ENCODE measurements at regions not wholly inside any gene's neighbourhood (a gene's known extent, or its start where the extent isn't known, plus 50 kb on each side); places are given as distances from the start of the nearest gene placed in this dataset.
A peak's percentile ranks its signal among the peaks of the same experiment; 100 is the strongest.

- TF ChIP-seq NFYB (CRISPR knock-in tag; IDR thresholded peaks at IDR 0.05) (peak; percentile 44; the same call in 1 of the 2 replicates), ZNF713 (CRISPR knock-in tag; IDR thresholded peaks at IDR 0.05) (peak; percentile 94; the same call in 1 of the 2 replicates), POLR2G (IDR thresholded peaks at IDR 0.05; ENCODE audit: low read depth, low read length) (peak; percentile 84), ZNF331 (CRISPR knock-in tag; IDR thresholded peaks at IDR 0.05) (peak; percentile 83; the same call in 1 of the 2 replicates), ZSCAN21 (CRISPR knock-in tag; IDR thresholded peaks at IDR 0.05; ENCODE audit: borderline replicate concordance) (peak; percentile 94), HMGA1 (CRISPR knock-in tag; conservative IDR thresholded peaks at IDR 0.05) (peak; percentile 14; the same call in 1 of the 2 replicates), AGO1 (IDR thresholded peaks at IDR 0.05; ENCODE audit: low read depth, low read length, poor library complexity, severe bottlenecking) (no peak), ZNF530 (CRISPR knock-in tag; IDR thresholded peaks at IDR 0.05; ENCODE audit: low read depth) (no peak), PTBP1 (IDR thresholded peaks at IDR 0.05; ENCODE audit: low read depth, low read length, poor library complexity, severe bottlenecking) (no peak), MED1 (CRISPR knock-in tag; IDR thresholded peaks at IDR 0.05) (peak; percentile 95), KLF16 (CRISPR knock-in tag; IDR thresholded peaks at IDR 0.05) (peak in 1 of 2 experiments; percentile 87; a peak in 2 of 4 replicates), ZBTB7B (CRISPR knock-in tag; IDR thresholded peaks at IDR 0.05) (peak; percentile 76), ATF3 (CRISPR knock-in tag; IDR thresholded peaks at IDR 0.05) (peak; percentile 55), ZNF441 (CRISPR knock-in tag; IDR thresholded peaks at IDR 0.05; ENCODE audit: borderline replicate concordance) (no peak; the same call in none of the 2 replicates), ISX (CRISPR knock-in tag; conservative IDR thresholded peaks at IDR 0.05) (peak; percentile 57; the same call in 1 of the 2 replicates), ZBTB20 (CRISPR knock-in tag; IDR thresholded peaks at IDR 0.05; ENCODE audit: borderline replicate concordance, low read depth) (peak; percentile 44; the same call in 1 of the 2 replicates), ZNF567 (CRISPR knock-in tag; IDR thresholded peaks at IDR 0.05; ENCODE audit: borderline replicate concordance) (peak; percentile 96; the same call in 1 of the 2 replicates), ZNF33A (CRISPR knock-in tag; IDR thresholded peaks at IDR 0.05; ENCODE audit: borderline replicate concordance) (no peak)
- TF ChIP-seq, protein P1, sequence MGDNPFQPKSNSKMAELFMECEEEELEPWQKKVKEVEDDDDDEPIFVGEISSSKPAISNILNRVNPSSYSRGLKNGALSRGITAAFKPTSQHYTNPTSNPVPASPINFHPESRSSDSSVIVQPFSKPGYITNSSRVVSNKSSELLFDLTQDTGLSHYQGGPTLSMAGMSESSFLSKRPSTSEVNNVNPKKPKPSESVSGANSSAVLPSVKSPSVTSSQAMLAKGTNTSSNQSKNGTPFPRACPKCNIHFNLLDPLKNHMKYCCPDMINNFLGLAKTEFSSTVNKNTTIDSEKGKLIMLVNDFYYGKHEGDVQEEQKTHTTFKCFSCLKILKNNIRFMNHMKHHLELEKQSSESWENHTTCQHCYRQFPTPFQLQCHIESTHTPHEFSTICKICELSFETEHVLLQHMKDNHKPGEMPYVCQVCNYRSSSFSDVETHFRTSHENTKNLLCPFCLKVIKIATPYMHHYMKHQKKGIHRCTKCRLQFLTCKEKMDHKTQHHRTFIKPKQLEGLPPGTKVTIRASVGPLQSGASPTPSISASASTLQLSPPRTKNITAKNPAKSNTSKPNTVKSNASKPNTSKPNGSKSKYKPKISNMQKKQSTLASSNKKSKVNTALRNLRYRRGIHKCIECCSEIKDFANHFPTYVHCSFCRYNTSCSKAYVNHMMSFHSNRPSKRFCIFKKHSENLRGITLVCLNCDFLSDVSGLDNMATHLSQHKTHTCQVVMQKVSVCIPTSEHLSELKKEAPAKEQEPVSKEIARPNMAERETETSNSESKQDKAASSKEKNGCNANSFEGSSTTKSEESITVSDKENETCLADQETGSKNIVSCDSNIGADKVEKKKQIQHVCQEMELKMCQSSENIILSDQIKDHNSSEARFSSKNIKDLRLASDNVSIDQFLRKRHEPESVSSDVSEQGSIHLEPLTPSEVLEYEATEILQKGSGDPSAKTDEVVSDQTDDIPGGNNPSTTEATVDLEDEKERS (CRISPR knock-in tag; IDR thresholded peaks at IDR 0.05), result peak; percentile 76; the same call in 1 of the 2 replicates
- TF ChIP-seq, protein P2, sequence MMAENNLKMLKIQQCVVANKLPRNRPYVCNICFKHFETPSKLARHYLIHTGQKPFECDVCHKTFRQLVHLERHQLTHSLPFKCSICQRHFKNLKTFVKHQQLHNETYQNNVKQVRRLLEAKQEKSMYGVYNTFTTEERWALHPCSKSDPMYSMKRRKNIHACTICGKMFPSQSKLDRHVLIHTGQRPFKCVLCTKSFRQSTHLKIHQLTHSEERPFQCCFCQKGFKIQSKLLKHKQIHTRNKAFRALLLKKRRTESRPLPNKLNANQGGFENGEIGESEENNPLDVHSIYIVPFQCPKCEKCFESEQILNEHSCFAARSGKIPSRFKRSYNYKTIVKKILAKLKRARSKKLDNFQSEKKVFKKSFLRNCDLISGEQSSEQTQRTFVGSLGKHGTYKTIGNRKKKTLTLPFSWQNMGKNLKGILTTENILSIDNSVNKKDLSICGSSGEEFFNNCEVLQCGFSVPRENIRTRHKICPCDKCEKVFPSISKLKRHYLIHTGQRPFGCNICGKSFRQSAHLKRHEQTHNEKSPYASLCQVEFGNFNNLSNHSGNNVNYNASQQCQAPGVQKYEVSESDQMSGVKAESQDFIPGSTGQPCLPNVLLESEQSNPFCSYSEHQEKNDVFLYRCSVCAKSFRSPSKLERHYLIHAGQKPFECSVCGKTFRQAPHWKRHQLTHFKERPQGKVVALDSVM (CRISPR knock-in tag; IDR thresholded peaks at IDR 0.05), result peak; percentile 77
- TF ChIP-seq, protein P3, sequence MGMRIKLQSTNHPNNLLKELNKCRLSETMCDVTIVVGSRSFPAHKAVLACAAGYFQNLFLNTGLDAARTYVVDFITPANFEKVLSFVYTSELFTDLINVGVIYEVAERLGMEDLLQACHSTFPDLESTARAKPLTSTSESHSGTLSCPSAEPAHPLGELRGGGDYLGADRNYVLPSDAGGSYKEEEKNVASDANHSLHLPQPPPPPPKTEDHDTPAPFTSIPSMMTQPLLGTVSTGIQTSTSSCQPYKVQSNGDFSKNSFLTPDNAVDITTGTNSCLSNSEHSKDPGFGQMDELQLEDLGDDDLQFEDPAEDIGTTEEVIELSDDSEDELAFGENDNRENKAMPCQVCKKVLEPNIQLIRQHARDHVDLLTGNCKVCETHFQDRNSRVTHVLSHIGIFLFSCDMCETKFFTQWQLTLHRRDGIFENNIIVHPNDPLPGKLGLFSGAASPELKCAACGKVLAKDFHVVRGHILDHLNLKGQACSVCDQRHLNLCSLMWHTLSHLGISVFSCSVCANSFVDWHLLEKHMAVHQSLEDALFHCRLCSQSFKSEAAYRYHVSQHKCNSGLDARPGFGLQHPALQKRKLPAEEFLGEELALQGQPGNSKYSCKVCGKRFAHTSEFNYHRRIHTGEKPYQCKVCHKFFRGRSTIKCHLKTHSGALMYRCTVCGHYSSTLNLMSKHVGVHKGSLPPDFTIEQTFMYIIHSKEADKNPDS (CRISPR knock-in tag; IDR thresholded peaks at IDR 0.05), result no peak
Measured at GRCh38 chr20:22490287-22491193, 93.8 kb downstream of the FOXA2 start (continued).

Data from HepG2 (cell line).